HEK293 (cell line): ENCODE measurements at regions not wholly inside any gene's neighbourhood (a gene's known extent, or its start where the extent isn't known, plus 50 kb on each side); places are given as distances from the start of the nearest gene placed in this dataset.

Experiments used
- CTCF ChIP-seq: fragments of 450-650 bp; formaldehyde crosslinking; IDR thresholded peaks from 2 replicates; pipeline ENCODE4 v1.5.1; 2016; ENCODE audit warnings: missing biosample characterization, missing genetic modification characterization
- KLF9 ChIP-seq: fragments of 450-650 bp; formaldehyde crosslinking; IDR thresholded peaks from 2 replicates; pipeline ENCODE4 v1.5.1; 2016; ENCODE audit warnings: missing biosample characterization, missing genetic modification characterization, low read depth
- MEIS1 ChIP-seq: sonication (generic); formaldehyde crosslinking; IDR thresholded peaks from 2 replicates; pipeline ENCODE4 v1.8.1; 2022; ENCODE audit warnings: missing genetic modification reagents, mild to moderate bottlenecking, borderline replicate concordance
- TRIM28 ChIP-seq: IDR thresholded peaks from 2 replicates; pipeline ENCODE4 v1.6.1; 2011; ENCODE audit warnings: low read length, control low read depth, borderline replicate concordance
- ZNF621 ChIP-seq: fragments of 450-650 bp; formaldehyde crosslinking; IDR thresholded peaks from 2 replicates; pipeline ENCODE4 v1.5.1; 2017; ENCODE audit warnings: missing biosample characterization, missing genetic modification characterization

GRCh38 chr11:32006799-32007388 lies 84.0 kb upstream of the RCN1 start:
- TF ChIP-seq CTCF (no peak), KLF9 (no peak), ZNF621 (tag by site-specific recombination) (no peak), MEIS1 (CRISPR knock-in tag) (no peak), TRIM28 (no peak)
